ENCODE measurements at regions not wholly inside any gene's neighbourhood (a gene's known extent, or its start where the extent isn't known, plus 50 kb on each side); places are given as distances from the start of the nearest gene placed in this dataset.

- no peak for TF ChIP-seq FOXP2 (optimal IDR thresholded peaks at IDR 0.05; ENCODE audit: control extremely low read depth, extremely low read length, insufficient read depth)
- no peak for TF ChIP-seq EZH2 (IDR thresholded peaks at IDR 0.05)
- TF ChIP-seq POLR2AphosphoS5 (IDR thresholded peaks at IDR 0.05; ENCODE audit: borderline replicate concordance, low read depth, low read length), result no peak
Measured at GRCh38 chr2:104787298-104788065, 66.4 kb upstream of the POU3F3 start.

Measured in SK-N-MC (cell line).